ENCODE measurements at regions not wholly inside any gene's neighbourhood (a gene's known extent, or its start where the extent isn't known, plus 50 kb on each side); places are given as distances from the start of the nearest gene placed in this dataset.

GRCh38 chr20:52684176-52684575 lies 288.0 kb upstream of the TSHZ2 start:
- WGBS = 64% methylated on average over 14 of the region's 14 CpGs
- H3K4me3 ChIP-seq = no peak overlapping the region
- H3K9me3 ChIP-seq = peaks cover 0 to 5% (median 0%) of the 10 kb centered on the region in 4 donors
- DNase-seq (ENCODE audit: extremely low spot score) = no peak
- no peaks in the 10 kb centered on the region for H3K4me1 ChIP-seq
- TF ChIP-seq POLR2AphosphoS5 (IDR thresholded peaks at IDR 0.05) = no peak
- TF ChIP-seq POLR2A (IDR thresholded peaks at IDR 0.05; ENCODE audit: low read depth) = no peak
- TF ChIP-seq CTCF (IDR thresholded peaks at IDR 0.05) = no peak
- no peak for TF ChIP-seq EP300 (IDR thresholded peaks at IDR 0.05)
- intact Hi-C loops (cut with DNase I) = no loop called here
- H3K27me3 ChIP-seq = no peaks in the 10 kb centered on the region
- H3K36me3 ChIP-seq = no peaks in the 10 kb centered on the region
- H3K27ac ChIP-seq (replicated peaks in 1 of 4) = no peak overlapping the region

GRCh38 chr20:52683761-52684160 lies 288.4 kb upstream of the TSHZ2 start:
- no peak for TF ChIP-seq EP300 (IDR thresholded peaks at IDR 0.05)
- no peak for TF ChIP-seq POLR2A (IDR thresholded peaks at IDR 0.05; ENCODE audit: low read depth)
- no peak for TF ChIP-seq POLR2AphosphoS5 (IDR thresholded peaks at IDR 0.05)
- TF ChIP-seq CTCF (IDR thresholded peaks at IDR 0.05) = no peak
- no peaks in the 10 kb centered on the region for H3K4me1 ChIP-seq
- H3K4me3 ChIP-seq = no peak overlapping the region
- peak; percentile 91 for DNase-seq (ENCODE audit: extremely low spot score)
- no peak overlapping the region for H3K27ac ChIP-seq (replicated peaks in 1 of 4)
- no peaks in the 10 kb centered on the region for H3K36me3 ChIP-seq
- WGBS = 58% methylated on average over 5 of the region's 5 CpGs
- peaks cover 0 to 5% (median 0%) of the 10 kb centered on the region in 4 donors for H3K9me3 ChIP-seq
- no peaks in the 10 kb centered on the region for H3K27me3 ChIP-seq
- intact Hi-C loops (cut with DNase I) = no loop called here

DNA sequence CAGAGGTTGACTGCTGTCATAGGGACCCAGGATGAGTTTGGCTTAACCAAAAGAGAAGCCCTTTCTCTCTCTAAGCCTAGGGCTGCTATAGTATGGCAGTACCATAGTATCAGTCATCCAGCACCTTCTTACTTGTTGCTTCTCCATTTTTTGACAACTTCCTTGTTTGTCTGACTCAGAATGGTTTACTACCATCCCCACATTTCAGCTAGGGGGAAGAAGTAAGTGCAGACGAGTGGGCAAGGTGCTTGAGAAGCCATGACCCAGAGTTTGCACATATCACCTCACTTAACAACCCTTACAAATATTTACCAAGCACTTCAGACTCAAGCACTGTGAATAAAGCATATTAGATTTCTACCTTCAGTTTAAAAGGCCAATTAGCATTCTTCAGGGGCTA lies 289.9 kb upstream of the TSHZ2 start:
- Histone ChIP-seq H3K4me3 (no peak overlapping the region), H3K9me3 (peaks cover 0 to 5% (median 0%) of the 10 kb centered on the region in 4 donors), H3K4me1 (no peaks in the 10 kb centered on the region), H3K36me3 (no peaks in the 10 kb centered on the region), H3K27me3 (no peaks in the 10 kb centered on the region), H3K27ac (replicated peaks in 1 of 4) (no peak overlapping the region)
- WGBS = 75% methylated on average over 1 of the region's 1 CpG
- intact Hi-C loops (cut with DNase I) = no loop called here
- no peak for DNase-seq (ENCODE audit: extremely low spot score)
- no peak for TF ChIP-seq CTCF (IDR thresholded peaks at IDR 0.05)
- no peak for TF ChIP-seq POLR2A (IDR thresholded peaks at IDR 0.05; ENCODE audit: low read depth)
- TF ChIP-seq EP300 (IDR thresholded peaks at IDR 0.05) = no peak
- TF ChIP-seq POLR2AphosphoS5 (IDR thresholded peaks at IDR 0.05) = no peak

GRCh38 chr20:52681288-52681687 lies 290.9 kb upstream of the TSHZ2 start:
- H3K4me3 ChIP-seq = no peak overlapping the region
- TF ChIP-seq POLR2AphosphoS5 (IDR thresholded peaks at IDR 0.05) (no peak), POLR2A (IDR thresholded peaks at IDR 0.05; ENCODE audit: low read depth) (no peak), CTCF (IDR thresholded peaks at IDR 0.05) (no peak), EP300 (IDR thresholded peaks at IDR 0.05) (no peak)
- H3K27ac ChIP-seq (replicated peaks in 1 of 4) = no peak overlapping the region
- no peaks in the 10 kb centered on the region for H3K36me3 ChIP-seq
- DNase-seq (ENCODE audit: extremely low spot score) = peak; percentile 62
- WGBS = 66% methylated on average over 6 of the region's 6 CpGs
- H3K4me1 ChIP-seq = no peaks in the 10 kb centered on the region
- H3K27me3 ChIP-seq = no peaks in the 10 kb centered on the region
- intact Hi-C loops (cut with DNase I) = no loop called here
- peaks cover 0 to 5% (median 0%) of the 10 kb centered on the region in 4 donors for H3K9me3 ChIP-seq

DNA sequence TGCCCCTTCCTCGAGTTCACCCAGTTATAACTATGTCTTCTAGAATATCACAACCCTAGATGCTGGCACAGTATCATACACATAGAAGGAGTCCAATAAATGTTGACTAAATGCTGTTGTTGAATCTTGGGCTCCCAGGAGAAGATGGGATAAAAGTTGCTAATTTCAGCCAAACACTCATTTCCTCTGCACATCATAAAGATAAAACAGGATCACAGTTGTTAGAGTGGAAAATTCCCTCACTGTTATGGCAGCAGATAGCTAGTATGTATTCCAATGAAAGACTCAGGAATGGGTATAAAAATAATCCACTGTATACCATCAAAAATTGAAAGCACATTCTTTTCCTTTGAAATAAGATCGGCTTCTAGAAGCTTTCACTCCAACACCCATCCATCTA lies 294.9 kb upstream of the TSHZ2 start:
- H3K4me1 ChIP-seq = no peaks in the 10 kb centered on the region
- no peak overlapping the region for H3K27ac ChIP-seq (replicated peaks in 1 of 4)
- no peaks in the 10 kb centered on the region for H3K36me3 ChIP-seq
- H3K4me3 ChIP-seq = no peak overlapping the region
- DNase-seq (ENCODE audit: extremely low spot score) = no peak
- TF ChIP-seq POLR2A (IDR thresholded peaks at IDR 0.05; ENCODE audit: low read depth) = no peak
- peaks cover 0 to 5% (median 0%) of the 10 kb centered on the region in 4 donors for H3K9me3 ChIP-seq
- WGBS = 62% methylated on average over 2 of the region's 2 CpGs
- intact Hi-C loops (cut with DNase I) = no loop called here
- H3K27me3 ChIP-seq = no peaks in the 10 kb centered on the region

Measured in esophagus muscularis mucosa (tissue), 4 donors.